Epithelial cell of proximal tubule (primary cell): ENCODE measurements at regions not wholly inside any gene's neighbourhood (a gene's known extent, or its start where the extent isn't known, plus 50 kb on each side); places are given as distances from the start of the nearest gene placed in this dataset.

Source experiments
- DNase-seq: peaks from one replicate; pipeline ENCODE4 v3.0.0-alpha.2; 2011; ENCODE audit warnings: low read depth
- H3K4me3 ChIP-seq: 2 replicates; pipeline ENCODE4 v1.5.1; 2011; ENCODE audit warnings: low read depth, mild to moderate bottlenecking, low read length
- CTCF ChIP-seq: conservative IDR thresholded peaks from 2 replicates; pipeline ENCODE4 v1.5.1; 2012; ENCODE audit warnings: low read depth, mild to moderate bottlenecking, low read length

GRCh38 chr1:239706245-239706892, 320.0 kb downstream of the CHRM3 start:
- no peak overlapping the region for H3K4me3 ChIP-seq
- DNase-seq, result no peak
- TF ChIP-seq CTCF, result no peak

- no peak for DNase-seq
- TF ChIP-seq CTCF, result no peak
- H3K4me3 ChIP-seq, result no peak overlapping the region
Observed at GRCh38 chr1:239707615-239708014, 321.2 kb downstream of the CHRM3 start.

- no peak overlapping the region for H3K4me3 ChIP-seq
- no peak for TF ChIP-seq CTCF
- no peak for DNase-seq
Observed at GRCh38 chr1:239708622-239709021, 322.3 kb downstream of the CHRM3 start.

- no peak overlapping the region for H3K4me3 ChIP-seq
- no peak for DNase-seq
- TF ChIP-seq CTCF, result no peak
Observed at GRCh38 chr1:239711768-239712167, 325.4 kb downstream of the CHRM3 start.

- DNase-seq, result no peak
- no peak overlapping the region for H3K4me3 ChIP-seq
- TF ChIP-seq CTCF, result no peak
Observed at GRCh38 chr1:239717097-239717917, 330.9 kb downstream of the CHRM3 start.

GRCh38 chr1:239717918-239718184, 331.5 kb downstream of the CHRM3 start:
- no peak for TF ChIP-seq CTCF
- DNase-seq, result no peak
- no peak overlapping the region for H3K4me3 ChIP-seq

GRCh38 chr1:239718571-239718970, 332.2 kb downstream of the CHRM3 start:
- no peak for TF ChIP-seq CTCF

More at GRCh38 chr1:239718571-239718970, 332.2 kb downstream of the CHRM3 start:
- H3K4me3 ChIP-seq, result no peak overlapping the region
- DNase-seq, result no peak
